MG63 (cell line): ENCODE measurements at regions not wholly inside any gene's neighbourhood (a gene's known extent, or its start where the extent isn't known, plus 50 kb on each side); places are given as distances from the start of the nearest gene placed in this dataset.

Experiments used
- DNase-seq: peaks from one replicate; pipeline ENCODE4 v3.0.0-alpha.2; 2020
- H3K27me3 ChIP-seq: fragments of 250-450 bp; sonication (Bioruptor Pico); 2 replicates; pipeline ENCODE4 v1.5.1; 2020; ENCODE audit warnings: mild to moderate bottlenecking, moderate library complexity
- H3K36me3 ChIP-seq: fragments of 250-450 bp; sonication (Bioruptor Pico); 2 replicates; pipeline ENCODE4 v1.5.1; 2020; ENCODE audit warnings: mild to moderate bottlenecking, moderate library complexity
- H3K4me3 ChIP-seq: fragments of 250-450 bp; sonication (Bioruptor Pico); 2 replicates; pipeline ENCODE4 v1.5.1; 2020; ENCODE audit warnings: mild to moderate bottlenecking, moderate library complexity
- H3K9me3 ChIP-seq: fragments of 250-450 bp; sonication (Bioruptor Pico); 2 replicates; pipeline ENCODE4 v1.5.1; 2020; ENCODE audit warnings: mild to moderate bottlenecking, moderate library complexity

GRCh38 chr1:72516826-72517225 lies 234.5 kb upstream of the NEGR1 start:
- DNase-seq = no peak
- H3K9me3 ChIP-seq = no peaks in the 10 kb centered on the region
- no peaks in the 10 kb centered on the region for H3K27me3 ChIP-seq
- H3K36me3 ChIP-seq = no peaks in the 10 kb centered on the region
- no peak overlapping the region for H3K4me3 ChIP-seq

DNA sequence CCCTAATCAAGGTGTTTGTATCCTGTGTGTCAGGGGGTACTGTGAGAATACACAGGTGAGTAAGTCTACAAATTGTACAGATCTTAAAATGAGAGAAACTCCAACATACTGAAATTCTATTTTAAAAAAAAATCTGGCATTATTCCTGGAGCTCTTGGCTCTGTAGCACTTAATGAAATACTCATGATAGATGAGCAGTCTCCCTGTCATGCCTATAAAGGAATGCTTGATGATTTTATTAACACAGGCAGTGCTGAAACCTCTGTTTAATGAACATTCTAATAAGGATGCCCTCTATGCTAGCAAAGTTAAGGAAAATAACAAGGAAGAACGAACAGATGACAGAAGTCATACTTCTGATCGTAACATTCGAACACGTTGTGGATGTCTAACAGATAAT lies 233.9 kb upstream of the NEGR1 start:
- no peak for DNase-seq

DNA sequence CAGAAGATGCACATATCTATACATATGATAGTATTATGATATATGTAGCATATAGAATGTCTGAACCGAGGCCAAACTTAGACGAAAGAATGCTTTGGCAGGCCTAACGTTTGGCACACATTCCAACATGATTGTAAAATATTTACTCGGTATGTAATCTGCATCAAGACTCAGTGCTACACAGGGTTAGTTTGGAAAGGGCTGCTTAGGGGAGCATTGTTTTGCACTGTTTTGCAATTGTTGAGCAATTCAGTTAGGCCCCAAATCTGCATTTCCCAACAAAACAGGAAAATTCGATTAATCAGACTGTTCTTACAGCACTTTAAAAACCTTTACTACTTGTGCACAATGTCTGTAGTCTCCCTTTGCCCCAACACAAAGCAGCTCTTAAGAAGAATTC lies 216.0 kb upstream of the NEGR1 start:
- H3K9me3 ChIP-seq = no peaks in the 10 kb centered on the region
- no peak overlapping the region for H3K4me3 ChIP-seq
- no peak for DNase-seq
- H3K27me3 ChIP-seq = no peaks in the 10 kb centered on the region
- H3K36me3 ChIP-seq = no peaks in the 10 kb centered on the region

More for the DNA sequence above, 233.9 kb upstream of the NEGR1 start:
- H3K27me3 ChIP-seq = no peaks in the 10 kb centered on the region
- no peaks in the 10 kb centered on the region for H3K9me3 ChIP-seq
- H3K4me3 ChIP-seq = no peak overlapping the region
- H3K36me3 ChIP-seq = no peaks in the 10 kb centered on the region

DNA sequence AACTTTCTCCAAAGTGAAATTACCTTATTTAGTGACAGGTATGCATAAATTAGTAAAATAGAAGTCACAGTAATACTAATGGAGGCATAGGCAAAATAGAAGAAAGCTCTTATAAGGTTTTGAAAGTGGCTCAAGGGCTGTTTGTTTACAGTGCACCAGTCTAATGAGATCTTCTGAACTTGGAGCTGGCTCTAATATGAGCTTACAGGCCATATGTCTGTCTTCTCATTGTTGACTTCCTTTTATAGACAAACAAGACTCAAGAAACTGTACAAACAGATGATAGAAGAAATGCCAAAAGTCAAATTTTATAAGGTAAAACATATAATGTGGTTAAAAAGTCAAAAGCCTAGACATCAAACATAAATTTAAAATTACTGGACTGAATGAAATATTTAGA lies 207.5 kb upstream of the NEGR1 start:
- no peak overlapping the region for H3K4me3 ChIP-seq
- H3K36me3 ChIP-seq = no peaks in the 10 kb centered on the region
- H3K27me3 ChIP-seq = no peaks in the 10 kb centered on the region
- no peaks in the 10 kb centered on the region for H3K9me3 ChIP-seq
- DNase-seq = no peak

DNA sequence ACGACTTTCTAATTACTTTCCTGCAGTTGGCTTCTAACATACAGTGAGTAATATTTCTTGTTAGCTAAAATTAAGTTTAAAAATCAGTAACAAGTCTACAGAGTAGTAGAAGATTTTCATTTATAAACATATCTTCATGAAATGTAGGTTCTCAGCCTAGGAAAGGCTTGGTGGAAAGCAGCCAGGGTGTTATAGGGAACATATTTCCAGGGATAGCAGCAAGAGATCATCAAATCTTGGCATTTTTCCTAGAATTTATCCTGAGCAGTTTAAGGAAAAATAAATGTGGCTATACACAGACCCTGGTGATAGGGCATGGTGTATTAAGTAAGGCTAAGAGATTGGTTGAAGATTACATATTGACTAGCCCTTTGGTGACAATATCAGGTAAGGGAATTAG lies 203.5 kb upstream of the NEGR1 start:
- H3K36me3 ChIP-seq = no peaks in the 10 kb centered on the region
- H3K9me3 ChIP-seq = no peaks in the 10 kb centered on the region
- no peak for DNase-seq
- H3K27me3 ChIP-seq = no peaks in the 10 kb centered on the region
- no peak overlapping the region for H3K4me3 ChIP-seq

GRCh38 chr1:72483846-72484357 lies 201.6 kb upstream of the NEGR1 start:
- DNase-seq = no peak
- Histone ChIP-seq H3K9me3 (no peaks in the 10 kb centered on the region), H3K36me3 (no peaks in the 10 kb centered on the region), H3K27me3 (no peaks in the 10 kb centered on the region), H3K4me3 (no peak overlapping the region)

DNA sequence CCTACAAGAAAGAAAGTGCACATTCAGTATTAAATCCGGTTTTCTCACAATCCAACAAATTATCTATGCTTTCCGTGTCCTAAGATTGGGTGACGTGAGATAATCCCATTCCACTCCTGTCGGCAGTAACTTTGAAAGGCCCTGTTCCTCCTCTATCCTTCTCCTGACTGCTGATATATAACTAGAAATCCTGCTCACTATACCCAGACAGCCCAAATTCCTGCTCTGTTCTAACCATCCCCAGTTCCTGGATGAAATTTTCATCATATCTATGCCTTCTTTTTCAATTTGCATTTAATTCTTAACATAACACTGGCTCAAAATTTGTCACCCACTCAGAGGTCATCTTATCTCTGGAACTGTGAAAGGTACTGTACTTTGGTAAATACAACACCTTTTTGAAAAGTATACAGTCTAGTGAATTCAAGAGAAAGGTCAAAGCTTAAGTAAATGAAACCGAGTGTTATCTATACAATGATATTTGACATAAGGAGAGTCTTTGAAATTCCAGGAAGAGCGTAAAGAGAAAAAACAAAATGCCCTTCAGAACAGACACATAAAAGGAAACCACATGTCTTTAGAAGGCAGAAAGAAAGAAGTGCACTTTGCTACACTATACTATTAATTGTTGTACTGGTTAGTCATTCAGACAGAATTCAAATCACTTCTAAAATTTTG lies 200.5 kb upstream of the NEGR1 start:
- DNase-seq = no peak
- no peaks in the 10 kb centered on the region for H3K36me3 ChIP-seq
- H3K9me3 ChIP-seq = no peaks in the 10 kb centered on the region
- H3K4me3 ChIP-seq = no peak overlapping the region
- H3K27me3 ChIP-seq = no peaks in the 10 kb centered on the region

GRCh38 chr1:72481420-72481970 lies 199.2 kb upstream of the NEGR1 start:
- Histone ChIP-seq H3K4me3 (no peak overlapping the region), H3K27me3 (no peaks in the 10 kb centered on the region), H3K36me3 (no peaks in the 10 kb centered on the region), H3K9me3 (no peaks in the 10 kb centered on the region)
- DNase-seq = no peak

GRCh38 chr1:72466376-72466775 lies 184.0 kb upstream of the NEGR1 start:
- DNase-seq = no peak
- no peaks in the 10 kb centered on the region for H3K36me3 ChIP-seq
- H3K9me3 ChIP-seq = no peaks in the 10 kb centered on the region
- no peak overlapping the region for H3K4me3 ChIP-seq
- H3K27me3 ChIP-seq = no peaks in the 10 kb centered on the region

DNA sequence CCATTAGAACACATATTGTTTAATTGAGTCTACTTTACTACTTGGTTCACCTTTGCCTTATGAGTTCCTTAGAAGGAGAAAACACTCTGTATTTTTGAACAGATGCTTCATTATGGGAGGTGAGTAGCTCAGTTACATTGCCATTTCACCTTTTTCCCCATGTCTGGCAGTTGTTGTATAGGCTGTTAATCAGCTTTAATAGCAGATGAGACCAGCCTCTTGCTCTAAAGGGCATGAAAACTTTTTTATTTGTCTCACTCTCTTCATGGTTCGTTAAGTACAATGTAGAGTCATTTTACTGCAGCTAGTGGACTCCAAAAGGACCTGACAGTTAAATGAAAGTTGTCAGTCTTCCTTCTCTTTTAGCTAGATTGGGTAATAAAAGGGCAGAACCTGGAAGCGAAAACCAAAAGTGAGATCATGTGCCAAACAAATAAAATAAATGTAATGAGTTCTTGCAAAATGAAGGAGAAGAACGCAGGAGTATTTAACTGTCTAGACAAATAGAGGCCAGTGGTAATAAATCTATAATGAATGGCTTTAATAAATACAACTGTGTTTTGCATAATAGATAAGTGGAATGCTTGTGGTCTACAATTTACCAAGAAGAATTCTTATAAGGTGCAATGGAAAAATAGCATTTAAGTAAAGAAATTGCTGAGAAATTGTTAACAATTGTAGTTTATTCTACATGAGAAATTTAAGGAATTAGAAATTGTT lies 180.0 kb upstream of the NEGR1 start:
- H3K27me3 ChIP-seq = no peaks in the 10 kb centered on the region
- no peak for DNase-seq
- no peaks in the 10 kb centered on the region for H3K9me3 ChIP-seq
- H3K36me3 ChIP-seq = no peaks in the 10 kb centered on the region
- no peak overlapping the region for H3K4me3 ChIP-seq

DNA sequence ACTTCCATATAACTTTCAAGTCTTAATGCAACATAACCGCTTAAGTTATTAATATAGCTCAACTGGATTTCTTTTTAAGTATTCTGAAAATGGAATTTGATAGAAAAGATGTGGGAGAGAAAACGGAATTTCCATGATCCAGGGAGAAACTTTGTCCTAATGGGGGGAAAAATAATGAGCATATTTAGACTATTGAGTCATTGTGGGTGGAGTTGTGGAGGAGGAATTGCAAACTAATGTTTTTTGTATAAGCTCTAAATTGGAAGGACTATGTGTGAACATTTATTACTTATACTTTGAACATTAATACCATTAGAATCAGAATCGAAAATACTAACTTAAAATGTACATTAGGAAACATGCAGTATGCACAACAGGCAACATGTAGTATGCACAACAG lies 159.9 kb upstream of the NEGR1 start:
- Histone ChIP-seq H3K27me3 (no peaks in the 10 kb centered on the region), H3K9me3 (no peaks in the 10 kb centered on the region), H3K36me3 (no peaks in the 10 kb centered on the region), H3K4me3 (no peak overlapping the region)
- no peak for DNase-seq

DNA sequence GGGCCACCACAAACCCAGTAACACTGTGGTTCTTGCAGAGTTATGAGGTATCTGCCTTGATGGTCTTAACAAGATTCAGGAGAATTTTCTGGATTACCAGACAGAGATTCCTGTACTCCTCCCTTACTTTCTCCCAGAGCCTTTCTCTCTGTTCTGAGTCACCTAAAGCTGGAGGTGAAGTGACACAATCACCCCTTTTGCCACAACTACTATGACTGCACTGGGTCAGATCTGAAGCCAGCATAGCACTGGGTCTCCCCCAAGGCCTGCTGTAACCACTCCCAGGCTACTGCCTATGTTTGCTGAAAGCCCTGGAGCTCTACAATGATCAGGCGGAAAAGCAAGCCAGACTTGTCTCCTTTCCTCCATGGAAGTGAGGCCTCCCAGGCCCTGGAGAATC lies 156.7 kb upstream of the NEGR1 start:
- DNase-seq = no peak
- Histone ChIP-seq H3K4me3 (no peak overlapping the region), H3K9me3 (no peaks in the 10 kb centered on the region), H3K36me3 (no peaks in the 10 kb centered on the region), H3K27me3 (no peaks in the 10 kb centered on the region)

- no peaks in the 10 kb centered on the region for H3K9me3 ChIP-seq
- H3K36me3 ChIP-seq = no peaks in the 10 kb centered on the region
- H3K4me3 ChIP-seq = no peak overlapping the region
- DNase-seq = no peak
- no peaks in the 10 kb centered on the region for H3K27me3 ChIP-seq
Observed at GRCh38 chr1:72438270-72438669, 155.9 kb upstream of the NEGR1 start.

GRCh38 chr1:72435025-72435424 lies 152.7 kb upstream of the NEGR1 start:
- H3K4me3 ChIP-seq = no peak overlapping the region
- H3K36me3 ChIP-seq = no peaks in the 10 kb centered on the region
- DNase-seq = no peak
- H3K27me3 ChIP-seq = no peaks in the 10 kb centered on the region
- no peaks in the 10 kb centered on the region for H3K9me3 ChIP-seq

GRCh38 chr1:72434070-72434469 lies 151.7 kb upstream of the NEGR1 start:
- Histone ChIP-seq H3K4me3 (no peak overlapping the region), H3K9me3 (no peaks in the 10 kb centered on the region), H3K36me3 (no peaks in the 10 kb centered on the region), H3K27me3 (no peaks in the 10 kb centered on the region)
- no peak for DNase-seq

DNA sequence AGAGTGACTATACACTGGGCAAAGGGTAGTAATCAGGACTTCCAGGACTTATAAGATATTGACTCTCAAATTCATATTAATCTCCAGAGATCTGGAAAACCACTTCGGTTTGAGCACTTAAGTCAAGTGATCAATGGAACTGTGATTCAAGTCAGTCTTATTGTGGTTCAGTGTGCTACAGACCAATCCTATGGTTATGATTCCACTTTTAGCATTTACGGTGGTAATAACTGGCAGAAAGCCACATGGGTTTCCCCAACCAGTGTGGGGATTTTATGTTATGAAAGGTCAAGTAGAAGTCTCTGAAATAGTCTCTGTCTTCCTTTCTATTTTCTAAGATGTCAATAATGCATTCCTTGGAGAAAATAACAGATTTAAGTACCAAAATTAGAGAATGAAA lies 151.3 kb upstream of the NEGR1 start:
- Histone ChIP-seq H3K4me3 (no peak overlapping the region), H3K9me3 (no peaks in the 10 kb centered on the region; the same call in 1 of the 2 replicates), H3K36me3 (no peaks in the 10 kb centered on the region), H3K27me3 (no peaks in the 10 kb centered on the region)
- DNase-seq = no peak

DNA sequence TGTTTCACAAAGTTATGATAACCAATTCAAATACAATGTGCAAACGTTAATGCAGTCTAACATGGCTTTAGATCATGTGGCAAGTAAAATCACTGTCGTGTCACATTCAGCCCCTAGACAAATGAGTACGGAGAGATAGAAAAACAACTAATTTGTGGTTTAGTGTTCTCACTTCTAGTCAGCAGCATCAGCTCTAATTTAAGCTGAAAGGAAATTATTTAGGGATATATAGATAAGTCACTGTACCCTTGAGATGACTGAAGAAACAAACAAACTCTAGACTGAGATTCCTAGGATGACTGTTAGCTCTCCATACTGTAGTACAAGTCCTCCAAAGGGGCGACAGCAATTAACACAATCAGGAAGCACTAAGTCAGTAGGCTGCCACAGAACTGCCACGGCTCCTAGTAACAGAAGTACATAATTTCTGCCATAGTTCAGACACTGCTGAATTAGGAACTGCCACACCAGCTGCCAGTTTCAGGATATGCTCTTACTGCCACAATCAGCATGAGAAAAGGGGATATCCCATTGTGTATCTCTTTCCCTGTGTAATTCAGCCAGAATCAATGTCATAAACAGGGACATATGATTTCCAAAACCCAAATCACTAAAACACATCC lies 150.4 kb upstream of the NEGR1 start:
- H3K9me3 ChIP-seq = no peaks in the 10 kb centered on the region; the same call in 1 of the 2 replicates
- no peak overlapping the region for H3K4me3 ChIP-seq
- no peaks in the 10 kb centered on the region for H3K27me3 ChIP-seq
- no peak for DNase-seq
- H3K36me3 ChIP-seq = no peaks in the 10 kb centered on the region
